HepG2 (cell line): ENCODE measurements at regions not wholly inside any gene's neighbourhood (a gene's known extent, or its start where the extent isn't known, plus 50 kb on each side); places are given as distances from the start of the nearest gene placed in this dataset.

ENCODE experiments used
- ATAC-seq: fragments of 200-7000 bp; cut with Tn5 transposase; 3 replicates; pipeline ENCODE4 v1.9.1; 2020; ENCODE audit warnings: mild to moderate bottlenecking, moderate library complexity
- BruUV-seq: library from RNA; stranded (reverse); fragments of 400-500 nt; replicated peaks from 2 replicates; lab custom pipeline; 2021; lab: Mats Ljungman, UMichigan
- CTCF ChIA-PET: fragments of 300-600 bp; formaldehyde crosslinking; extraction: SDS; loops from one replicate; lab custom pipeline; 2021; ENCODE audit warnings: low total read pairs, inconsistent platforms, low intra/inter-chr PET ratio; lab: Yijun Ruan, JAX
- POLR2A ChIA-PET: fragments of 350-600 bp; sonication (Branson Sonifier 250); formaldehyde crosslinking; loops from one replicate; lab custom pipeline; 2020; ENCODE audit warnings: antibody characterized with exemption, inconsistent platforms; lab: Yijun Ruan, JAX
- DNase-seq: peaks from one replicate; pipeline ENCODE4 v3.0.0-alpha.2; 2015; ENCODE audit warnings: low spot score
- FAIRE-seq: peaks from 3 replicates; lab custom pipeline; 2011; peaks lifted over from hg19 to GRCh38; lab: Jason Lieb, UNC
- H2AFZ ChIP-seq: one replicate; pipeline ENCODE4 v1.6.1; 2011; ENCODE audit warnings: low read length, inconsistent platforms
- H3K27ac ChIP-seq: fragments of 300-600 bp; 3 replicates; pipeline ENCODE4 v1.8.0; 2011; ENCODE audit warnings: mixed run types, mild to moderate bottlenecking, mixed read lengths, low read length, inconsistent platforms; ENCODE audit not compliant: insufficient read depth; ENCODE audit errors: extremely low read length
- H3K27me3 ChIP-seq, 2 experiments: fragments of 200-600 bp in 1 of 2; 2 replicates in 1 of 2; 3 replicates in 1 of 2; pipeline versions ENCODE4 v1.6.0 to v1.8.0; 2011; ENCODE audit warnings: low read length in 2 of 2, mild to moderate bottlenecking in 2 of 2, moderate library complexity in 2 of 2, inconsistent platforms in 1 of 2; ENCODE audit not compliant: insufficient read depth in 2 of 2, control insufficient read depth in 1 of 2
- H3K36me3 ChIP-seq, 2 experiments: fragments of 200-600 bp in 1 of 2; replicated peaks in 1 of 2; 2 replicates in 1 of 2; 3 replicates in 1 of 2; pipeline versions ENCODE4 v1.5.1 to v1.8.0; 2011; ENCODE audit warnings: low read length in 2 of 2, inconsistent platforms in 1 of 2; ENCODE audit not compliant: insufficient read depth in 2 of 2, control insufficient read depth in 1 of 2
- H3K4me1 ChIP-seq: 2 replicates; pipeline ENCODE4 v1.5.1; 2012; ENCODE audit warnings: low read length, inconsistent platforms; ENCODE audit not compliant: insufficient read depth
- H3K4me2 ChIP-seq: 2 replicates; pipeline ENCODE4 v1.6.0; 2011; ENCODE audit warnings: low read depth, low read length, inconsistent platforms
- H3K4me3 ChIP-seq, 3 experiments: fragments of 200-600 bp in 1 of 3; sonication (generic), shearing (Covaris generic) in 1 of 3; replicated peaks in 1 of 3; 2 replicates each; pipeline ENCODE4 v1.5.1; 2011 to 2016; ENCODE audit warnings: low read length in 3 of 3, inconsistent platforms in 2 of 3, low read depth in 2 of 3, mild to moderate bottlenecking in 2 of 3, control low read depth in 1 of 3, mixed read lengths in 1 of 3; ENCODE audit not compliant: insufficient read depth in 1 of 3
- H3K79me2 ChIP-seq: one replicate; pipeline ENCODE4 v1.6.1; 2011; ENCODE audit warnings: low read length, inconsistent platforms; ENCODE audit not compliant: insufficient read depth
- H3K9ac ChIP-seq: 2 replicates; pipeline ENCODE4 v1.6.0; 2011; ENCODE audit warnings: mild to moderate bottlenecking, low read depth, low read length, inconsistent platforms; ENCODE audit not compliant: insufficient read depth
- H3K9me3 ChIP-seq: 2 replicates; pipeline ENCODE4 v1.5.1; 2012; ENCODE audit warnings: mild to moderate bottlenecking, low read length
- H4K20me1 ChIP-seq: 2 replicates; pipeline ENCODE4 v1.6.0; 2011; ENCODE audit warnings: inconsistent platforms, mild to moderate bottlenecking, low read length, moderate library complexity; ENCODE audit not compliant: insufficient read depth
- BRCA1 ChIP-seq: sonication (generic); formaldehyde crosslinking; IDR thresholded peaks from 2 replicates; pipeline ENCODE4 v1.4.0; 2020; ENCODE audit warnings: missing genetic modification reagents
- FOSL1 ChIP-seq: sonication (generic); formaldehyde crosslinking; IDR thresholded peaks from 2 replicates; pipeline ENCODE4 v1.9.0; 2021; ENCODE audit warnings: missing genetic modification reagents, borderline replicate concordance
- MAFF ChIP-seq: IDR thresholded peaks from 2 replicates; pipeline ENCODE4 v1.6.1; 2011; ENCODE audit warnings: low read depth, low read length, improper control_type of control experiment
- MAFK ChIP-seq, 2 experiments: IDR thresholded peaks in 1 of 2; conservative IDR thresholded peaks in 1 of 2; 2 replicates each; pipeline ENCODE4 v1.6.1; 2011; ENCODE audit warnings: improper control_type of control experiment in 2 of 2, low read length in 2 of 2
- NRL ChIP-seq: sonication (generic); formaldehyde crosslinking; IDR thresholded peaks from 2 replicates; pipeline ENCODE4 v1.5.0; 2020; ENCODE audit warnings: missing genetic modification reagents, mild to moderate bottlenecking, moderate library complexity, borderline replicate concordance
- RAD21 ChIP-seq: fragments of 450-650 bp; formaldehyde crosslinking; IDR thresholded peaks from 2 replicates; pipeline ENCODE4 v1.5.0; 2020; ENCODE audit warnings: mild to moderate bottlenecking
- RFX5 ChIP-seq: IDR thresholded peaks from 2 replicates; pipeline ENCODE4 v1.6.1; 2011; ENCODE audit warnings: low read depth, low read length, improper control_type of control experiment
- SMC3 ChIP-seq: IDR thresholded peaks from 2 replicates; pipeline ENCODE4 v1.6.1; 2011; ENCODE audit warnings: low read length, improper control_type of control experiment
- SRSF9 ChIP-seq: fragments of 200-400 bp; formaldehyde crosslinking; IDR thresholded peaks from 2 replicates; pipeline ENCODE4 v1.6.1; 2018; ENCODE audit warnings: borderline replicate concordance, mild to moderate bottlenecking, low read depth, low read length; ENCODE audit not compliant: insufficient read depth, poor library complexity, severe bottlenecking
- STAG1 ChIP-seq: sonication (generic); formaldehyde crosslinking; IDR thresholded peaks from 2 replicates; pipeline ENCODE4 v1.4.0; 2020; ENCODE audit warnings: missing genetic modification reagents
- ZNF275 ChIP-seq: sonication (generic); formaldehyde crosslinking; IDR thresholded peaks from 2 replicates; pipeline ENCODE4 v1.8.0; 2022; ENCODE audit warnings: missing genetic modification reagents, mild to moderate bottlenecking, inconsistent platforms, borderline replicate concordance
- WGBS: methylation state at CpG from one replicate; pipeline ENCODE4 v1.1.6; 2017; ENCODE audit warnings: low lambda C conversion rate; 5-methylcytosine and 5-hydroxymethylcytosine counted together
- in situ Hi-C: cut with HindIII; loops from 2 replicates; pipeline ENCODE4 v1.10.0; 2017; ENCODE audit warnings: low pct_unique_long_range_greater_than_20kb; ENCODE audit not compliant: extremely low pct_ligation_motif_present
- intact Hi-C: fragments of 100-400 bp; cut with micrococcal nuclease; formaldehyde crosslinking; loops from one replicate; pipeline ENCODE4 v1.10.0; 2022; ENCODE audit not compliant: unreplicated experiment
- TF ChIP-seq, protein P1 (sequence below): sonication (generic); formaldehyde crosslinking; IDR thresholded peaks from 2 replicates; pipeline ENCODE4 v1.5.0; 2020; ENCODE audit warnings: mild to moderate bottlenecking, missing genetic modification reagents, moderate library complexity

DNA sequence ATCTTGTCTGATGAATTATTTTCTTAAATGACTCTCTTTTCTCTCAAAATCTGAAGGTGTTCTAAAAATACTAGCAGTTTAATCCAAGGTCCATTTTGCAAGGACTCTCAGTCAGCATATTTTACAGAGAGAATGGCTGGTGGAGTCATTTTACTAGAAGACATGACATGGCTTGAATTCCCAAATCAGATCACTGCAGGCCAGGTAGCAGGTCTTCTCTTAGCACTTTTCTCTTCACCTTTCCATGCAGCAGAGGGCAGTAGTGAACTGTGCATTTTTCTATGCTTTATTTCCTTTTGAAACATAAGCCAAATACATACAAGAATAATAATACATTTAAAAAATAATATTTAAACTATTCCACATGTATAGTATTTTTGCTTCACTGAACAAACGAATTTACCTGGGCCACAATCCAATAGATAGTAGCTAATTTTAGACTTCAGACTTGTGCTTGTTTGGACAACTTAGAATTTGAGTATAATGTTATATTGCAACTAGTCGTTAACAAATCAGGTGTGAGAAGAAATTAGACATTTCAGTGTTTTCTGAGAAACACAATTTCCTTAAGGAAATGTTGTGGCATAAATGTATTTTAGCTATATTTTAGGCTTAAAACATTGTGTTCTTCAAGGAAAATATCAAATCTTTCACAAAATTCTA, 289.4 kb upstream of the DAB2 start:
- no peaks in the 10 kb centered on the region for H3K27me3 ChIP-seq
- H3K4me3 ChIP-seq = no peak overlapping the region
- CTCF ChIA-PET = interaction anchor here (5.7 kb wide), 1 partner anchor 974 kb away, joined by 33 read pairs; no protein-coding TSS in a partner anchor
- in situ Hi-C loops = loop anchor here (10.0 kb wide), 1 partner anchor 971 kb away; no protein-coding TSS in a partner anchor
- peak; percentile 55 to 68; a peak in 3 of 4 replicates for TF ChIP-seq MAFK (conservative IDR thresholded peaks at IDR 0.05 in 1 of 2, IDR thresholded peaks at IDR 0.05 in 1 of 2; ENCODE audit: low read length in 2 of 2)
- no peak for TF ChIP-seq NRL
- TF ChIP-seq STAG1 = peak; percentile 73
- peak; percentile 71 for TF ChIP-seq SMC3
- no peak for TF ChIP-seq RFX5
- no peak for TF ChIP-seq SRSF9
- no peak for TF ChIP-seq FOSL1 (CRISPR knock-in tag)
- no peak for TF ChIP-seq ZNF275
- no peak for TF ChIP-seq BRCA1 (CRISPR knock-in tag)
- peak; percentile 50; the same call in 1 of the 2 replicates for TF ChIP-seq MAFF
- 0 out of 2 replicates have a peak, but pooled peaks have one; percentile 18 for TF ChIP-seq RAD21 (CRISPR knock-in tag)
- TF ChIP-seq, protein P1, sequence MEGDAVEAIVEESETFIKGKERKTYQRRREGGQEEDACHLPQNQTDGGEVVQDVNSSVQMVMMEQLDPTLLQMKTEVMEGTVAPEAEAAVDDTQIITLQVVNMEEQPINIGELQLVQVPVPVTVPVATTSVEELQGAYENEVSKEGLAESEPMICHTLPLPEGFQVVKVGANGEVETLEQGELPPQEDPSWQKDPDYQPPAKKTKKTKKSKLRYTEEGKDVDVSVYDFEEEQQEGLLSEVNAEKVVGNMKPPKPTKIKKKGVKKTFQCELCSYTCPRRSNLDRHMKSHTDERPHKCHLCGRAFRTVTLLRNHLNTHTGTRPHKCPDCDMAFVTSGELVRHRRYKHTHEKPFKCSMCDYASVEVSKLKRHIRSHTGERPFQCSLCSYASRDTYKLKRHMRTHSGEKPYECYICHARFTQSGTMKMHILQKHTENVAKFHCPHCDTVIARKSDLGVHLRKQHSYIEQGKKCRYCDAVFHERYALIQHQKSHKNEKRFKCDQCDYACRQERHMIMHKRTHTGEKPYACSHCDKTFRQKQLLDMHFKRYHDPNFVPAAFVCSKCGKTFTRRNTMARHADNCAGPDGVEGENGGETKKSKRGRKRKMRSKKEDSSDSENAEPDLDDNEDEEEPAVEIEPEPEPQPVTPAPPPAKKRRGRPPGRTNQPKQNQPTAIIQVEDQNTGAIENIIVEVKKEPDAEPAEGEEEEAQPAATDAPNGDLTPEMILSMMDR (CRISPR knock-in tag) = peak; percentile 63
- H3K9ac ChIP-seq = no peak overlapping the region
- no peaks in the 10 kb centered on the region for H4K20me1 ChIP-seq
- no peak overlapping the region for H3K4me2 ChIP-seq
- peak; percentile 21 for FAIRE-seq
- POLR2A ChIA-PET = interaction anchor here (0.6 kb wide), 1 partner anchor 334 kb away, joined by 3 read pairs; no protein-coding TSS in a partner anchor
- WGBS = 45% methylated on average over 2 of the region's 2 CpGs
- H3K9me3 ChIP-seq = no peaks in the 10 kb centered on the region
- DNase-seq = peak; percentile 41
- no TSS peak for BruUV-seq
- peak; percentile 53 for ATAC-seq
- H3K27ac ChIP-seq = no peak overlapping the region
- H3K4me1 ChIP-seq = peaks cover 6% of the 10 kb centered on the region; the same call in 1 of the 2 replicates
- intact Hi-C loops = loop anchor here (1.0 kb wide), 3 partner anchors 235 to 1022 kb away; no protein-coding TSS in a partner anchor
- H2AFZ ChIP-seq = no peak overlapping the region
- H3K79me2 ChIP-seq = no peaks in the 10 kb centered on the region
- no peaks in the 10 kb centered on the region for H3K36me3 ChIP-seq
